Mesendoderm (in vitro differentiated cells): ENCODE measurements at regions not wholly inside any gene's neighbourhood (a gene's known extent, or its start where the extent isn't known, plus 50 kb on each side); places are given as distances from the start of the nearest gene placed in this dataset.
"Not testable (repeated sequence)": the region's sequence is repeated elsewhere in the genome, so short reads cannot be mapped to it uniquely, and the experiment has no call there.

ENCODE experiments used
- DNase-seq: peaks from one replicate; pipeline ENCODE4 v3.0.0; 2013
- H2AK5ac ChIP-seq: 2 replicates; pipeline ENCODE4 v1.6.1; 2013; ENCODE audit warnings: low read length, inconsistent platforms
- H2BK120ac ChIP-seq: 2 replicates; pipeline ENCODE4 v1.6.1; 2013; ENCODE audit warnings: low read depth, mild to moderate bottlenecking, low read length, moderate library complexity, mixed read lengths
- H2BK15ac ChIP-seq: replicated peaks from 2 replicates; pipeline ENCODE4 v1.6.1; 2013; ENCODE audit warnings: low read depth, mild to moderate bottlenecking, moderate library complexity
- H2BK5ac ChIP-seq: 2 replicates; pipeline ENCODE4 v1.6.1; 2013; ENCODE audit warnings: low read length, inconsistent platforms
- H3K18ac ChIP-seq: 2 replicates; pipeline ENCODE4 v1.6.1; 2013; ENCODE audit warnings: mild to moderate bottlenecking, low read length, mixed read lengths
- H3K23ac ChIP-seq: one replicate; pipeline ENCODE4 v1.6.1; 2013; ENCODE audit warnings: low read length
- H3K27ac ChIP-seq: 2 replicates; pipeline ENCODE4 v1.5.1; 2013; ENCODE audit warnings: low read depth, mild to moderate bottlenecking, inconsistent platforms, low read length, moderate library complexity
- H3K27me3 ChIP-seq: 2 replicates; pipeline ENCODE4 v1.6.1; 2013; ENCODE audit warnings: low read length, control low read depth, mild to moderate bottlenecking, inconsistent platforms; ENCODE audit not compliant: insufficient read depth, poor library complexity
- H3K36me3 ChIP-seq: 2 replicates; pipeline ENCODE4 v1.6.1; 2013; ENCODE audit warnings: low read length, inconsistent platforms; ENCODE audit not compliant: control insufficient read depth, insufficient read depth
- H3K4ac ChIP-seq: one replicate; pipeline ENCODE4 v1.6.1; 2013; ENCODE audit warnings: low read depth, mild to moderate bottlenecking, low read length, moderate library complexity
- H3K4me1 ChIP-seq: 2 replicates; pipeline ENCODE4 v1.6.1; 2013; ENCODE audit warnings: low read depth, low read length, inconsistent platforms; ENCODE audit not compliant: control insufficient read depth
- H3K4me2 ChIP-seq: 2 replicates; pipeline ENCODE4 v1.6.1; 2013; ENCODE audit warnings: low read length
- H3K4me3 ChIP-seq: 2 replicates; pipeline ENCODE4 v1.5.1; 2013; ENCODE audit warnings: mild to moderate bottlenecking, low read length
- H3K56ac ChIP-seq: one replicate; pipeline ENCODE4 v1.6.1; 2013; ENCODE audit warnings: low read length
- H3K79me1 ChIP-seq: 2 replicates; pipeline ENCODE4 v1.6.1; 2013; ENCODE audit warnings: low read length, inconsistent platforms
- H3K79me2 ChIP-seq: 2 replicates; pipeline ENCODE4 v1.6.1; 2013; ENCODE audit warnings: mild to moderate bottlenecking, low read length; ENCODE audit not compliant: control insufficient read depth, insufficient read depth
- H3K9ac ChIP-seq: 2 replicates; pipeline ENCODE4 v1.6.1; 2013; ENCODE audit warnings: low read length, inconsistent platforms
- H4K5ac ChIP-seq: one replicate; pipeline ENCODE4 v1.6.1; 2013; ENCODE audit warnings: low read length
- H4K8ac ChIP-seq: one replicate; pipeline ENCODE4 v1.6.1; 2013; ENCODE audit warnings: low read depth, mild to moderate bottlenecking, control low read depth, low read length, moderate library complexity
- WGBS: extraction: QIAGEN DNeasy Blood & Tissue Kit; methylation state at CpG from one replicate; pipeline ENCODE4 v1.1.7; 2013; ENCODE audit warnings: low lambda C conversion rate, missing lambda C conversion rate; ENCODE audit not compliant: insufficient coverage; ENCODE audit errors: extremely low coverage; 5-methylcytosine and 5-hydroxymethylcytosine counted together

DNA sequence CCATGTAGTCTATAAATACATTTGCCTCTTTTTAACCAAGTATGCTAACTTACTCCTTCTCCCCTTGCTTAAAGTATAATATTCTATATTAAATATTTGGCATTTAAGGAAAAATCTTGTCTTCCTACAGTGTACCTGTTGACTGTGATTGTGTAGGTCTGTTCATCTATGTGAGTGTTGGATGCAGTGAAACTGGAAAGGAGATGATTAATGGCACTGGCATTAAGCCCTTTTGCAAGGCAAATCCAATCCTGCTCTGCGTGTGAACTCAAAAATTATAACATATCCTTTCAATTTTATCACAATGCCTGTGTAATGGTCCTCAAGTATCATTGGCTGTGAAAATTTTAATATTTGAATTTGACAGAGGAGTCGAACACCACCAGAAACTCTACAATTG is 565.0 kb downstream of the KCNT2 start:
- no peak for DNase-seq
- Histone ChIP-seq H3K4me3 (no peak overlapping the region), H2AK5ac (no peak overlapping the region), H3K4ac (no peak overlapping the region), H2BK15ac (no peak overlapping the region), H4K5ac (no peak overlapping the region), H3K27ac (no peak overlapping the region), H3K36me3 (no peaks in the 10 kb centered on the region), H3K4me1 (no peaks in the 10 kb centered on the region), H3K9ac (no peak overlapping the region), H3K27me3 (no peaks in the 10 kb centered on the region), H3K79me1 (no peaks in the 10 kb centered on the region), H4K8ac (no peak overlapping the region), H3K56ac (no peak overlapping the region), H2BK120ac (no peak overlapping the region), H3K23ac (no peak overlapping the region), H3K79me2 (no peaks in the 10 kb centered on the region), H3K4me2 (no peak overlapping the region), H3K18ac (no peak overlapping the region), H2BK5ac (no peak overlapping the region)
- no CpG with 5 or more reads among the region's 2 CpGs for WGBS

GRCh38 chr1:196034080-196034706 is 574.0 kb downstream of the KCNT2 start:
- H3K27ac ChIP-seq, result no peak overlapping the region
- H3K79me2 ChIP-seq, result no peaks in the 10 kb centered on the region
- WGBS, result no CpG with 5 or more reads among the region's 6 CpGs

DNA sequence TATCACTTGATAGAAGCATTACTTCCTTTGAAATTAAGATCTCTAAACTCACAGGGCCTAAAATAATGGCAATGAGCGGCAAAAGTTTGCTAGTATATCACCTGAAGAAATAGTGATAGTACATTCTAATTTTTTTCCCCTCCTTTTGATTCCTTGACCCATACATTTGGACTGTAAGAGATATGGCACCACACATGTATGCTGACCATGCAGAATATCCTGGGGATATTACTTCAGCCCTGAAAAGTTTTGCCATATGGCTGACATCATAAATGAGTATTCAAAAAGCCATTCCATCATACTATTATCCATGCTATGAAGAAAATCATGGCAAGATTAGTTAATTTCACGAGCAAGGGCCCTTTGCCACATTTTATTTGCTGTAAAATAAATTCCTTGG is 576.9 kb downstream of the KCNT2 start:
- not testable (repeated sequence) for DNase-seq, H3K56ac ChIP-seq, H2BK5ac ChIP-seq, H4K8ac ChIP-seq, H3K79me2 ChIP-seq, H3K27me3 ChIP-seq, H2BK15ac ChIP-seq, H3K4me3 ChIP-seq, H3K27ac ChIP-seq, H3K79me1 ChIP-seq, H3K4ac ChIP-seq, H4K5ac ChIP-seq, H3K4me2 ChIP-seq, H3K9ac ChIP-seq, H2AK5ac ChIP-seq, H3K36me3 ChIP-seq, H3K4me1 ChIP-seq, H3K18ac ChIP-seq, H2BK120ac ChIP-seq, H3K23ac ChIP-seq
- no CpG with 5 or more reads among the region's 2 CpGs for WGBS

More at GRCh38 chr1:196034080-196034706, 574.0 kb downstream of the KCNT2 start:
- no peak overlapping the region for H3K4ac ChIP-seq
- H3K4me3 ChIP-seq, result no peak overlapping the region
- no peak overlapping the region for H2BK15ac ChIP-seq
- no peak overlapping the region for H3K4me2 ChIP-seq
- no peak overlapping the region for H2BK120ac ChIP-seq
- H3K23ac ChIP-seq, result no peak overlapping the region
- H4K8ac ChIP-seq, result no peak overlapping the region
- no peak overlapping the region for H3K9ac ChIP-seq
- no peak overlapping the region for H3K56ac ChIP-seq
- no peaks in the 10 kb centered on the region for H3K36me3 ChIP-seq
- DNase-seq, result peak; percentile 72
- no peaks in the 10 kb centered on the region for H3K79me1 ChIP-seq
- no peaks in the 10 kb centered on the region for H3K27me3 ChIP-seq
- H3K18ac ChIP-seq, result no peak overlapping the region
- H2AK5ac ChIP-seq, result no peak overlapping the region
- H3K4me1 ChIP-seq, result no peaks in the 10 kb centered on the region
- H2BK5ac ChIP-seq, result no peak overlapping the region
- no peak overlapping the region for H4K5ac ChIP-seq

DNA sequence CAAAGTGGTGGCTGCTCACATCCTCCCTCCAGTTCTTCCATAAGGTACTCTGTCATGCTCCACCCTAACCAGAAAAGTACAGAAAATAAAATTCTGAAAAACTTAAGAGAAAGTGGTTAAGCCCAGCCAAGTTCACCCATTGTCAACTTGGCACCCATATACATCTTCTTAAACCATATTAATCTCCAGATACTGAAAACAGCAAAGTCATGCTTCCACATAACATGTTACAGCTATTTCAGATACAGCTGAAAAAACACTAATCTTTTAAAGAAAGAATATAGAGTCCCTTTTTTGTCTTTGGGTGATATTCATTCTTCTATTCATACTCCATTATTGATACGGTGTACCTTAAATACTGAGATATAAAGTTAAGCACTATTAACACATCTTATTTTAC is 577.8 kb downstream of the KCNT2 start:
- Histone ChIP-seq H3K27ac (no peak overlapping the region), H3K4me3 (no peak overlapping the region), H3K79me2 (no peaks in the 10 kb centered on the region), H2BK15ac (no peak overlapping the region), H2AK5ac (no peak overlapping the region), H3K9ac (no peak overlapping the region), H3K56ac (no peak overlapping the region), H2BK120ac (no peak overlapping the region), H3K36me3 (no peaks in the 10 kb centered on the region), H3K79me1 (no peaks in the 10 kb centered on the region), H3K4ac (no peak overlapping the region), H4K5ac (no peak overlapping the region), H3K4me1 (no peaks in the 10 kb centered on the region), H3K18ac (no peak overlapping the region), H3K4me2 (no peak overlapping the region), H3K27me3 (no peaks in the 10 kb centered on the region), H3K23ac (no peak overlapping the region), H2BK5ac (no peak overlapping the region), H4K8ac (no peak overlapping the region)
- WGBS, result no CpG with 5 or more reads among the region's 1 CpG
- DNase-seq, result no peak

- no peak overlapping the region for H3K27ac ChIP-seq
- no CpG with 5 or more reads among the region's 1 CpG for WGBS
Measured at GRCh38 chr1:196029410-196029809, 578.8 kb downstream of the KCNT2 start.

GRCh38 chr1:196027127-196027526 is 581.1 kb downstream of the KCNT2 start:
- H3K18ac ChIP-seq, result no peak overlapping the region
- no peak overlapping the region for H4K5ac ChIP-seq
- H4K8ac ChIP-seq, result no peak overlapping the region
- no peaks in the 10 kb centered on the region for H3K79me1 ChIP-seq
- H3K4me3 ChIP-seq, result no peak overlapping the region
- H3K79me2 ChIP-seq, result no peaks in the 10 kb centered on the region
- H3K36me3 ChIP-seq, result no peaks in the 10 kb centered on the region
- H3K27ac ChIP-seq, result no peak overlapping the region
- no peak overlapping the region for H2BK5ac ChIP-seq
- H3K4me1 ChIP-seq, result no peaks in the 10 kb centered on the region
- H2AK5ac ChIP-seq, result no peak overlapping the region
- no peak overlapping the region for H2BK15ac ChIP-seq
- no peak overlapping the region for H3K9ac ChIP-seq
- no CpG with 5 or more reads among the region's 1 CpG for WGBS
- no peak overlapping the region for H3K56ac ChIP-seq
- H3K23ac ChIP-seq, result no peak overlapping the region
- DNase-seq, result no peak
- no peak overlapping the region for H2BK120ac ChIP-seq
- no peak overlapping the region for H3K4me2 ChIP-seq
- H3K4ac ChIP-seq, result no peak overlapping the region
- no peaks in the 10 kb centered on the region for H3K27me3 ChIP-seq

More at GRCh38 chr1:196029410-196029809, 578.8 kb downstream of the KCNT2 start:
- Histone ChIP-seq H3K18ac (no peak overlapping the region), H2BK15ac (no peak overlapping the region), H3K36me3 (no peaks in the 10 kb centered on the region), H3K9ac (no peak overlapping the region), H3K79me1 (no peaks in the 10 kb centered on the region), H4K8ac (no peak overlapping the region), H2BK120ac (no peak overlapping the region), H3K4me3 (no peak overlapping the region), H2BK5ac (no peak overlapping the region), H3K27me3 (no peaks in the 10 kb centered on the region), H3K4me2 (no peak overlapping the region), H4K5ac (no peak overlapping the region), H2AK5ac (no peak overlapping the region), H3K23ac (no peak overlapping the region), H3K56ac (no peak overlapping the region), H3K4ac (no peak overlapping the region), H3K79me2 (no peaks in the 10 kb centered on the region), H3K4me1 (no peaks in the 10 kb centered on the region)
- DNase-seq, result no peak
